GM21381 (cell line): ENCODE measurements at regions not wholly inside any gene's neighbourhood (a gene's known extent, or its start where the extent isn't known, plus 50 kb on each side); places are given as distances from the start of the nearest gene placed in this dataset.
"Not testable (repeated sequence)": the region's sequence is repeated elsewhere in the genome, so short reads cannot be mapped to it uniquely, and the experiment has no call there.

ENCODE experiments used
- ATAC-seq: cut with Tn5 transposase; IDR thresholded peaks from one replicate; pipeline ENCODE4 v1.9.1; 2021; ENCODE audit warnings: mild to moderate bottlenecking, moderate library complexity; ENCODE audit not compliant: unreplicated experiment

- no peak for ATAC-seq
Observed at GRCh38 chr2:192854031-192854430, 659.3 kb upstream of the TMEFF2 start.

- no peak for ATAC-seq
Observed at GRCh38 chr2:192828947-192829346, 634.2 kb upstream of the TMEFF2 start.

GRCh38 chr2:192828175-192828574 lies 633.4 kb upstream of the TMEFF2 start:
- no peak for ATAC-seq

GRCh38 chr2:192827735-192828134 lies 633.0 kb upstream of the TMEFF2 start:
- ATAC-seq = no peak

- no peak for ATAC-seq
Observed at GRCh38 chr2:192814376-192814775, 619.6 kb upstream of the TMEFF2 start.

- no peak for ATAC-seq
Observed at GRCh38 chr2:192813341-192813740, 618.6 kb upstream of the TMEFF2 start.

- ATAC-seq = no peak
Observed at GRCh38 chr2:192809173-192809572, 614.4 kb upstream of the TMEFF2 start.

GRCh38 chr2:192783643-192784042 lies 588.9 kb upstream of the TMEFF2 start:
- ATAC-seq = no peak

- ATAC-seq = no peak
Observed at GRCh38 chr2:192775459-192776262, 580.9 kb upstream of the TMEFF2 start.

- ATAC-seq = no peak
Observed at GRCh38 chr2:192775011-192775410, 580.3 kb upstream of the TMEFF2 start.

GRCh38 chr2:192773044-192773443 lies 578.3 kb upstream of the TMEFF2 start:
- no peak for ATAC-seq

- no peak for ATAC-seq
Observed at GRCh38 chr2:192749611-192750200, 555.0 kb upstream of the TMEFF2 start.

GRCh38 chr2:192741889-192742288 lies 547.2 kb upstream of the TMEFF2 start:
- no peak for ATAC-seq

- ATAC-seq = no peak
Observed at GRCh38 chr2:192735447-192735846, 540.7 kb upstream of the TMEFF2 start.

GRCh38 chr2:192729369-192729768 lies 534.6 kb upstream of the TMEFF2 start:
- no peak for ATAC-seq

GRCh38 chr2:192725991-192726390 lies 531.3 kb upstream of the TMEFF2 start:
- no peak for ATAC-seq

- ATAC-seq = no peak
Observed at GRCh38 chr2:192719629-192720028, 524.9 kb upstream of the TMEFF2 start.

GRCh38 chr2:192718340-192718739 lies 523.6 kb upstream of the TMEFF2 start:
- ATAC-seq = no peak

GRCh38 chr2:192700934-192701333 lies 506.2 kb upstream of the TMEFF2 start:
- no peak for ATAC-seq

- ATAC-seq = no peak
Observed at GRCh38 chr2:192697880-192698279, 503.1 kb upstream of the TMEFF2 start.

GRCh38 chr2:192696857-192697256 lies 502.1 kb upstream of the TMEFF2 start:
- no peak for ATAC-seq

- no peak for ATAC-seq
Observed at GRCh38 chr2:192687015-192687414, 492.3 kb upstream of the TMEFF2 start.

GRCh38 chr2:192682511-192682910 lies 487.8 kb upstream of the TMEFF2 start:
- ATAC-seq = not testable (repeated sequence)
